Activated CD4-positive, alpha-beta T cell treated with anti-CD3 and anti-CD28 coated beads, Interleukin-2, Interleukin-4, amounts not matched to agents 100 ng/mL and 50 ng/mL, durations not matched to agents 16 hours and 8 hours (primary cell): ENCODE measurements at regions not wholly inside any gene's neighbourhood (a gene's known extent, or its start where the extent isn't known, plus 50 kb on each side); places are given as distances from the start of the nearest gene placed in this dataset.
A peak's percentile ranks its signal among the peaks of the same experiment; 100 is the strongest.

Experiments used
- DNase-seq: peaks from one replicate; pipeline ENCODE4 v3.0.0-alpha.2; 2020; ENCODE audit warnings: low spot score

- DNase-seq, result no peak
Measured at GRCh38 chr9:20291201-20291600, 331.1 kb downstream of the MLLT3 start.

- DNase-seq, result no peak
Measured at GRCh38 chr9:20290257-20290656, 332.0 kb downstream of the MLLT3 start.

GRCh38 chr9:20289423-20290010 is 332.8 kb downstream of the MLLT3 start:
- DNase-seq, result no peak

GRCh38 chr9:20286969-20287368 is 335.3 kb downstream of the MLLT3 start:
- no peak for DNase-seq

- DNase-seq, result no peak
Measured at GRCh38 chr9:20286154-20286700, 336.1 kb downstream of the MLLT3 start.

GRCh38 chr9:20284601-20285289 is 337.6 kb downstream of the MLLT3 start:
- no peak for DNase-seq

- DNase-seq, result no peak
Measured at GRCh38 chr9:20280330-20280729, 342.0 kb downstream of the MLLT3 start.

- DNase-seq, result no peak
Measured at GRCh38 chr9:20276762-20277161, 345.5 kb downstream of the MLLT3 start.

GRCh38 chr9:20271723-20272122 is 350.6 kb downstream of the MLLT3 start:
- DNase-seq, result no peak

- DNase-seq, result no peak
Measured at GRCh38 chr9:20271096-20271495, 351.2 kb downstream of the MLLT3 start.

GRCh38 chr9:20270161-20270560 is 352.1 kb downstream of the MLLT3 start:
- no peak for DNase-seq

- no peak for DNase-seq
Measured at GRCh38 chr9:20269620-20270019, 352.7 kb downstream of the MLLT3 start.

- DNase-seq, result no peak
Measured at GRCh38 chr9:20264896-20265295, 357.4 kb downstream of the MLLT3 start.

- DNase-seq, result no peak
Measured at GRCh38 chr9:20262611-20263010, 359.7 kb downstream of the MLLT3 start.

GRCh38 chr9:20256284-20256948 is 365.9 kb downstream of the MLLT3 start:
- no peak for DNase-seq

- no peak for DNase-seq
Measured at GRCh38 chr9:20255052-20255451, 367.2 kb downstream of the MLLT3 start.

- DNase-seq, result no peak
Measured at GRCh38 chr9:20253635-20254034, 368.7 kb downstream of the MLLT3 start.

GRCh38 chr9:20252778-20253177 is 369.5 kb downstream of the MLLT3 start:
- DNase-seq, result no peak

- no peak for DNase-seq
Measured at GRCh38 chr9:20250791-20251190, 371.5 kb downstream of the MLLT3 start.

- no peak for DNase-seq
Measured at GRCh38 chr9:20244271-20244670, 378.0 kb downstream of the MLLT3 start.

GRCh38 chr9:20243841-20244240 is 378.5 kb downstream of the MLLT3 start:
- no peak for DNase-seq

GRCh38 chr9:20242510-20243189 is 379.6 kb downstream of the MLLT3 start:
- DNase-seq, result peak; percentile 83

GRCh38 chr9:20240498-20240897 is 381.8 kb downstream of the MLLT3 start:
- DNase-seq, result peak; percentile 18
